IMR-90 (cell line): ENCODE measurements at regions not wholly inside any gene's neighbourhood (a gene's known extent, or its start where the extent isn't known, plus 50 kb on each side); places are given as distances from the start of the nearest gene placed in this dataset.

Experiments used
- ATAC-seq: fragments of 200-7000 bp; cut with Tn5 transposase; 2 replicates; pipeline ENCODE4 v1.9.1; 2020; ENCODE audit warnings: low read depth, mild to moderate bottlenecking, moderate library complexity
- BruUV-seq: library from RNA; stranded (reverse); fragments of 400-500 nt; replicated peaks from 2 replicates; lab custom pipeline; 2021; lab: Mats Ljungman, UMichigan
- CTCF ChIA-PET: fragments of 300-600 bp; formaldehyde crosslinking; extraction: SDS; loops from one replicate; lab custom pipeline; 2021; ENCODE audit warnings: antibody characterized with exemption; lab: Yijun Ruan, JAX
- POLR2A ChIA-PET: fragments of 300-600 bp; sonication (Branson Sonifier 250); formaldehyde crosslinking; loops from one replicate; lab custom pipeline; 2022; ENCODE audit warnings: antibody characterized with exemption; ENCODE audit not compliant: unreplicated experiment; lab: Charles Lee
- DNase-seq: peaks from one replicate; pipeline ENCODE4 v3.0.0; 2013
- H2AFZ ChIP-seq: replicated peaks from 2 replicates; pipeline ENCODE3; 2013; ENCODE audit warnings: low read length, mild to moderate bottlenecking; ENCODE audit not compliant: poor library complexity
- H2AK5ac ChIP-seq: 2 replicates; pipeline ENCODE4 v1.6.1; 2013; ENCODE audit warnings: low read depth, low read length, inconsistent platforms
- H2AK9ac ChIP-seq: replicated peaks from 2 replicates; pipeline ENCODE3; 2013; ENCODE audit warnings: mild to moderate bottlenecking, low read depth, low read length, moderate library complexity; ENCODE audit not compliant: poor library complexity
- H2BK120ac ChIP-seq: 2 replicates; pipeline ENCODE4 v1.6.1; 2013; ENCODE audit warnings: low read depth, low read length, inconsistent platforms
- H2BK15ac ChIP-seq: 3 replicates; pipeline ENCODE4 v1.6.1; 2013; ENCODE audit warnings: low read depth, low read length, inconsistent platforms
- H2BK20ac ChIP-seq: 2 replicates; pipeline ENCODE4 v1.6.1; 2013; ENCODE audit warnings: low read depth, mild to moderate bottlenecking, inconsistent platforms, low read length, moderate library complexity
- H2BK5ac ChIP-seq: 2 replicates; pipeline ENCODE4 v1.6.1; 2013; ENCODE audit warnings: mild to moderate bottlenecking, low read depth, low read length, inconsistent platforms; ENCODE audit not compliant: poor library complexity, severe bottlenecking
- H3K14ac ChIP-seq: replicated peaks from 2 replicates; pipeline ENCODE4 v1.6.1; 2013; ENCODE audit warnings: low read depth, low read length, inconsistent platforms
- H3K18ac ChIP-seq: 2 replicates; pipeline ENCODE4 v1.6.1; 2013; ENCODE audit warnings: low read depth, low read length, control low read depth
- H3K23ac ChIP-seq: 2 replicates; pipeline ENCODE4 v1.6.1; 2013; ENCODE audit warnings: low read depth, low read length, inconsistent platforms
- H3K27ac ChIP-seq: 2 replicates; pipeline ENCODE4 v1.5.1; 2013; ENCODE audit warnings: mild to moderate bottlenecking, control low read depth, low read length; ENCODE audit not compliant: insufficient read depth
- H3K27me3 ChIP-seq: 2 replicates; pipeline ENCODE4 v1.6.1; 2013; ENCODE audit warnings: low read length; ENCODE audit not compliant: control insufficient read depth, insufficient read depth
- H3K36me3 ChIP-seq: 2 replicates; pipeline ENCODE4 v1.6.1; 2013; ENCODE audit warnings: low read length, mixed read lengths; ENCODE audit not compliant: control insufficient read depth, insufficient read depth
- H3K4ac ChIP-seq: 2 replicates; pipeline ENCODE4 v1.6.1; 2013; ENCODE audit warnings: low read depth, low read length, inconsistent platforms
- H3K4me1 ChIP-seq: 2 replicates; pipeline ENCODE4 v1.6.1; 2013; ENCODE audit warnings: low read length, mixed read lengths; ENCODE audit not compliant: control insufficient read depth, insufficient read depth
- H3K4me2 ChIP-seq: 2 replicates; pipeline ENCODE4 v1.6.1; 2013; ENCODE audit warnings: low read depth, mild to moderate bottlenecking, control low read depth, low read length, moderate library complexity
- H3K4me3 ChIP-seq: 2 replicates; pipeline ENCODE4 v1.5.1; 2013; ENCODE audit warnings: low read depth, mild to moderate bottlenecking, control low read depth, low read length, moderate library complexity; ENCODE audit not compliant: insufficient read depth
- H3K56ac ChIP-seq: 2 replicates; pipeline ENCODE4 v1.6.1; 2013; ENCODE audit warnings: low read length, inconsistent platforms; ENCODE audit not compliant: insufficient read depth; ENCODE audit errors: extremely low read depth
- H3K79me1 ChIP-seq, 2 experiments: 2 replicates each; pipeline ENCODE4 v1.6.1; 2013; ENCODE audit warnings: low read length in 2 of 2, inconsistent platforms in 1 of 2, low read depth in 1 of 2
- H3K9ac ChIP-seq: 2 replicates; pipeline ENCODE4 v1.6.1; 2013; ENCODE audit warnings: low read depth, low read length, control low read depth
- H3K9me1 ChIP-seq: 2 replicates; pipeline ENCODE4 v1.6.1; 2013; ENCODE audit warnings: low read length, inconsistent platforms; ENCODE audit not compliant: insufficient read depth
- H3K9me3 ChIP-seq: 2 replicates; pipeline ENCODE4 v1.6.1; 2013; ENCODE audit warnings: low read length; ENCODE audit not compliant: control insufficient read depth, insufficient read depth
- H4K20me1 ChIP-seq: 2 replicates; pipeline ENCODE4 v1.6.1; 2013; ENCODE audit warnings: low read length, inconsistent platforms; ENCODE audit not compliant: insufficient read depth
- H4K5ac ChIP-seq: 2 replicates; pipeline ENCODE4 v1.6.1; 2013; ENCODE audit warnings: mild to moderate bottlenecking, low read depth, low read length, control low read depth
- H4K8ac ChIP-seq, 2 experiments: 2 replicates each; pipeline ENCODE4 v1.6.1; 2013; ENCODE audit warnings: low read depth in 2 of 2, low read length in 2 of 2, control low read depth in 1 of 2, inconsistent platforms in 1 of 2
- H4K91ac ChIP-seq: 2 replicates; pipeline ENCODE4 v1.6.1; 2013; ENCODE audit warnings: low read depth, low read length, inconsistent platforms; ENCODE audit not compliant: insufficient read depth
- BHLHE40 ChIP-seq: fragments of 150-350 bp; IDR thresholded peaks from 2 replicates; pipeline ENCODE4 v1.6.1; 2016; ENCODE audit warnings: mild to moderate bottlenecking, low read depth, low read length
- CHD1 ChIP-seq: IDR thresholded peaks from 2 replicates; pipeline ENCODE4 v1.6.1; 2012; ENCODE audit warnings: low read depth, low read length, improper control_type of control experiment
- CTCF ChIP-seq: conservative IDR thresholded peaks from 2 replicates; pipeline ENCODE4 v1.5.1; 2012; ENCODE audit warnings: mild to moderate bottlenecking, low read depth, low read length, improper control_type of control experiment
- ELK1 ChIP-seq: fragments of 150-350 bp; IDR thresholded peaks from 2 replicates; pipeline ENCODE4 v1.6.1; 2016; ENCODE audit warnings: low read depth, mild to moderate bottlenecking, low read length, moderate library complexity, borderline replicate concordance
- MAFK ChIP-seq: IDR thresholded peaks from 2 replicates; pipeline ENCODE4 v1.6.1; 2012; ENCODE audit warnings: low read depth, low read length, improper control_type of control experiment
- MXI1 ChIP-seq: IDR thresholded peaks from 2 replicates; pipeline ENCODE4 v1.6.1; 2012; ENCODE audit warnings: low read depth, mild to moderate bottlenecking, low read length, moderate library complexity, borderline replicate concordance
- NFE2L2 ChIP-seq: fragments of 150-350 bp; IDR thresholded peaks from 2 replicates; pipeline ENCODE4 v1.6.1; 2016; ENCODE audit warnings: low read depth, mild to moderate bottlenecking, low read length
- POLR2A ChIP-seq: IDR thresholded peaks from 2 replicates; pipeline ENCODE4 v1.6.1; 2012; ENCODE audit warnings: mild to moderate bottlenecking, low read depth, low read length
- WGBS, 2 experiments: methylation state at CpG; one replicate each; pipeline versions ENCODE4 v1.1.5 to v1.1.7; 2013; ENCODE audit warnings: missing lambda C conversion rate in 2 of 2; ENCODE audit not compliant: insufficient read length in 1 of 2; ENCODE audit errors: extremely low coverage in 2 of 2; 5-methylcytosine and 5-hydroxymethylcytosine counted together
- dilution Hi-C: fragments of 300-500 bp; cut with HindIII; formaldehyde crosslinking; loops from one replicate; pipeline ENCODE4 v1.14.3; 2018; ENCODE audit warnings: low sequenced_read_pairs; ENCODE audit not compliant: unreplicated experiment
- in situ Hi-C: fragments of 300-500 bp; cut with MboI; formaldehyde crosslinking; loops from 3 replicates; pipeline ENCODE4 v1.14.3; 2019; ENCODE audit warnings: low sequenced_read_pairs, inconsistent platforms, mixed read lengths
- intact Hi-C: fragments of 100-400 bp; cut with micrococcal nuclease; formaldehyde crosslinking; loops from 2 replicates; pipeline ENCODE4 v1.10.0; 2022

- Histone ChIP-seq H3K79me1 (no peaks in the 10 kb centered on the region), H4K20me1 (no peaks in the 10 kb centered on the region), H3K4me3 (no peak overlapping the region), H3K27ac (no peak overlapping the region), H3K14ac (no peak overlapping the region), H3K4me1 (peaks cover 6% of the 10 kb centered on the region), H2BK20ac (no peak overlapping the region), H2BK5ac (no peak overlapping the region), H3K23ac (0 out of 2 replicates have a peak overlapping the region, but pooled peaks have one; percentile 24), H3K9me3 (no peaks in the 10 kb centered on the region; the same call in 1 of the 2 replicates), H4K91ac (no peak overlapping the region), H2AK5ac (peak overlapping the region; percentile 27; the same call in 1 of the 2 replicates), H2BK120ac (no peak overlapping the region), H4K8ac (no peak overlapping the region), H2AK9ac (no peak overlapping the region), H3K56ac (no peak overlapping the region), H3K18ac (no peak overlapping the region), H2AFZ (no peak overlapping the region), H3K27me3 (no peaks in the 10 kb centered on the region), H3K4ac (no peak overlapping the region), H3K9me1 (no peaks in the 10 kb centered on the region; the same call in 1 of the 2 replicates), H2BK15ac (no peak overlapping the region), H3K4me2 (no peak overlapping the region), H3K9ac (no peak overlapping the region), H3K36me3 (no peaks in the 10 kb centered on the region), H4K5ac (no peak overlapping the region)
- ChIA-PET CTCF (no interaction called here), POLR2A (no interaction called here)
- DNase-seq = no peak
- dilution Hi-C loops = no loop called here
- no CpG with 5 or more reads among the region's 2 CpGs for WGBS, 2 experiments
- no peak for ATAC-seq
- intact Hi-C loops = no loop called here
- TF ChIP-seq MXI1 = no peak
- TF ChIP-seq CTCF = no peak
- no peak for TF ChIP-seq POLR2A
- no peak for TF ChIP-seq ELK1
- no peak for TF ChIP-seq CHD1
- 0 out of 2 replicates have a peak, but pooled peaks have one; percentile 16 for TF ChIP-seq MAFK
- TF ChIP-seq BHLHE40 = no peak
- 0 out of 2 replicates have a peak, but pooled peaks have one; percentile 19 for TF ChIP-seq NFE2L2
- BruUV-seq = no TSS peak
- in situ Hi-C loops = no loop called here
Observed at GRCh38 chr3:159917141-159917540, 71.5 kb upstream of the IL12A start.
